ENCODE measurements at regions not wholly inside any gene's neighbourhood (a gene's known extent, or its start where the extent isn't known, plus 50 kb on each side); places are given as distances from the start of the nearest gene placed in this dataset.

DNA sequence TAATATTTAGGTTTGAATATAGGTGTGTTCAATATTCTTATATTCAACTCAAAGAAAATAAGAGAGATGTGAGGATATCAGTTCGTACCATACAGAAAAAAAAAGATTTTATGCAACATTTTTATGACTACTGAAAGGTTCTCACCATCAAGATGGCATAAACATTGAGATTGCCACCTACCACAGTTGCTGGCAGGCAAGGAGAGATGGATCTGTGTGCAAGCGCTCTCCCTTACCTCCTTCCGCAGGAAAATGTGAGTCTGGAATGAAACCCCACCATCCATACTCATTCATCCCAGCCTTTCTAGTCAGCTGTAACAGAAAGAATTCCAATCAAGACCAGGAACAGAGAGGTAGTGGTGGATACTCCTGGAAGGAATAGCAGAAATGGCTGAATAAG, 376.9 kb downstream of the PPP3CA start:
- no peaks in the 10 kb centered on the region for H3K9me3 ChIP-seq (ENCODE audit: insufficient read depth, low read length)
- H2AFZ ChIP-seq (ENCODE audit: low read depth, low read length): no peak overlapping the region
- H3K4me3 ChIP-seq (ENCODE audit: low read length): no peak overlapping the region
- TF ChIP-seq, protein P1, sequence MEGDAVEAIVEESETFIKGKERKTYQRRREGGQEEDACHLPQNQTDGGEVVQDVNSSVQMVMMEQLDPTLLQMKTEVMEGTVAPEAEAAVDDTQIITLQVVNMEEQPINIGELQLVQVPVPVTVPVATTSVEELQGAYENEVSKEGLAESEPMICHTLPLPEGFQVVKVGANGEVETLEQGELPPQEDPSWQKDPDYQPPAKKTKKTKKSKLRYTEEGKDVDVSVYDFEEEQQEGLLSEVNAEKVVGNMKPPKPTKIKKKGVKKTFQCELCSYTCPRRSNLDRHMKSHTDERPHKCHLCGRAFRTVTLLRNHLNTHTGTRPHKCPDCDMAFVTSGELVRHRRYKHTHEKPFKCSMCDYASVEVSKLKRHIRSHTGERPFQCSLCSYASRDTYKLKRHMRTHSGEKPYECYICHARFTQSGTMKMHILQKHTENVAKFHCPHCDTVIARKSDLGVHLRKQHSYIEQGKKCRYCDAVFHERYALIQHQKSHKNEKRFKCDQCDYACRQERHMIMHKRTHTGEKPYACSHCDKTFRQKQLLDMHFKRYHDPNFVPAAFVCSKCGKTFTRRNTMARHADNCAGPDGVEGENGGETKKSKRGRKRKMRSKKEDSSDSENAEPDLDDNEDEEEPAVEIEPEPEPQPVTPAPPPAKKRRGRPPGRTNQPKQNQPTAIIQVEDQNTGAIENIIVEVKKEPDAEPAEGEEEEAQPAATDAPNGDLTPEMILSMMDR (IDR thresholded peaks at IDR 0.05; ENCODE audit: low read depth, low read length): no peak
- no peak for TF ChIP-seq EZH2phosphoT487 (IDR thresholded peaks at IDR 0.05; ENCODE audit: low read depth)
- no peaks in the 10 kb centered on the region for H4K20me1 ChIP-seq (ENCODE audit: insufficient read depth, low read length)
- peaks cover 6% of the 10 kb centered on the region; the same call in 1 of the 2 replicates for H3K4me1 ChIP-seq (ENCODE audit: low read length)
- H3K27me3 ChIP-seq (ENCODE audit: low read depth, low read length): no peaks in the 10 kb centered on the region
- no peaks in the 10 kb centered on the region for H3K79me2 ChIP-seq (ENCODE audit: low read length)
- H3K9ac ChIP-seq (ENCODE audit: low read length): no peak overlapping the region
- no peak overlapping the region for H3K27ac ChIP-seq (ENCODE audit: low read length)
- H3K36me3 ChIP-seq (replicated peaks; ENCODE audit: low read depth, low read length): no peaks in the 10 kb centered on the region
- no peak overlapping the region for H3K4me2 ChIP-seq (ENCODE audit: low read length)

GRCh38 chr4:100969925-100970324, 377.4 kb downstream of the PPP3CA start:
- Histone ChIP-seq H3K9ac (ENCODE audit: low read length) (no peak overlapping the region), H4K20me1 (ENCODE audit: insufficient read depth, low read length) (no peaks in the 10 kb centered on the region), H3K79me2 (ENCODE audit: low read length) (no peaks in the 10 kb centered on the region), H3K9me3 (ENCODE audit: insufficient read depth, low read length) (no peaks in the 10 kb centered on the region), H3K4me2 (ENCODE audit: low read length) (no peak overlapping the region), H2AFZ (ENCODE audit: low read depth, low read length) (no peak overlapping the region), H3K4me3 (ENCODE audit: low read length) (no peak overlapping the region), H3K36me3 (replicated peaks; ENCODE audit: low read depth, low read length) (no peaks in the 10 kb centered on the region), H3K4me1 (ENCODE audit: low read length) (peaks cover 6% of the 10 kb centered on the region; the same call in 1 of the 2 replicates), H3K27ac (ENCODE audit: low read length) (no peak overlapping the region), H3K27me3 (ENCODE audit: low read depth, low read length) (no peaks in the 10 kb centered on the region)
- no peak for TF ChIP-seq EZH2phosphoT487 (IDR thresholded peaks at IDR 0.05; ENCODE audit: low read depth)
- TF ChIP-seq, protein P1 (IDR thresholded peaks at IDR 0.05; ENCODE audit: low read depth, low read length): no peak

- no peak overlapping the region for H2AFZ ChIP-seq (ENCODE audit: low read depth, low read length)
- peaks cover 7% of the 10 kb centered on the region for H3K4me1 ChIP-seq (ENCODE audit: low read length)
- H3K9ac ChIP-seq (ENCODE audit: low read length): no peak overlapping the region
- no peak overlapping the region for H3K4me3 ChIP-seq (ENCODE audit: low read length)
- no peaks in the 10 kb centered on the region for H3K9me3 ChIP-seq (ENCODE audit: insufficient read depth, low read length)
- no peak overlapping the region for H3K4me2 ChIP-seq (ENCODE audit: low read length)
- no peaks in the 10 kb centered on the region for H3K79me2 ChIP-seq (ENCODE audit: low read length)
- TF ChIP-seq, protein P1 (IDR thresholded peaks at IDR 0.05; ENCODE audit: low read depth, low read length): no peak
- TF ChIP-seq EZH2phosphoT487 (IDR thresholded peaks at IDR 0.05; ENCODE audit: low read depth): no peak
- no peaks in the 10 kb centered on the region for H3K27me3 ChIP-seq (ENCODE audit: low read depth, low read length)
- no peaks in the 10 kb centered on the region for H4K20me1 ChIP-seq (ENCODE audit: insufficient read depth, low read length)
- no peaks in the 10 kb centered on the region for H3K36me3 ChIP-seq (replicated peaks; ENCODE audit: low read depth, low read length)
- no peak overlapping the region for H3K27ac ChIP-seq (ENCODE audit: low read length)
These were observed 379.3 kb downstream of the PPP3CA start for GRCh38 chr4:100968046-100968445.

GRCh38 chr4:100963627-100964026, 383.7 kb downstream of the PPP3CA start:
- H3K4me3 ChIP-seq (ENCODE audit: low read length): no peak overlapping the region
- no peak overlapping the region for H3K27ac ChIP-seq (ENCODE audit: low read length)
- H3K9me3 ChIP-seq (ENCODE audit: insufficient read depth, low read length): no peaks in the 10 kb centered on the region
- no peak overlapping the region for H3K4me2 ChIP-seq (ENCODE audit: low read length)
- H3K79me2 ChIP-seq (ENCODE audit: low read length): no peaks in the 10 kb centered on the region
- H3K9ac ChIP-seq (ENCODE audit: low read length): no peak overlapping the region
- H3K36me3 ChIP-seq (replicated peaks; ENCODE audit: low read depth, low read length): no peaks in the 10 kb centered on the region
- no peak overlapping the region for H2AFZ ChIP-seq (ENCODE audit: low read depth, low read length)
- no peak for TF ChIP-seq EZH2phosphoT487 (IDR thresholded peaks at IDR 0.05; ENCODE audit: low read depth)
- TF ChIP-seq, protein P1 (IDR thresholded peaks at IDR 0.05; ENCODE audit: low read depth, low read length): no peak
- H3K27me3 ChIP-seq (ENCODE audit: low read depth, low read length): no peaks in the 10 kb centered on the region
- H3K4me1 ChIP-seq (ENCODE audit: low read length): peaks cover 22% of the 10 kb centered on the region
- no peaks in the 10 kb centered on the region for H4K20me1 ChIP-seq (ENCODE audit: insufficient read depth, low read length)
